Ovary (tissue), 7 donors: ENCODE measurements at regions not wholly inside any gene's neighbourhood (a gene's known extent, or its start where the extent isn't known, plus 50 kb on each side); places are given as distances from the start of the nearest gene placed in this dataset.

ENCODE experiments used
- DNase-seq, 5 donors: peaks; one replicate each; pipeline ENCODE4 v3.0.0-alpha.2; 2019 to 2020
- H3K27ac ChIP-seq, 2 donors: fragments of 200-600 bp; one replicate each; pipeline versions ENCODE4 v1.5.1 to v1.8.0; 2019 to 2022
- H3K27me3 ChIP-seq: fragments of 200-600 bp; one replicate; pipeline ENCODE4 v1.8.0; 2022
- H3K36me3 ChIP-seq: fragments of 200-600 bp; sonication (generic); one replicate; pipeline ENCODE4 v1.5.1; 2019
- H3K4me1 ChIP-seq: one replicate; pipeline ENCODE4 v1.8.1; 2013; ENCODE audit warnings: mild to moderate bottlenecking, moderate library complexity; ENCODE audit not compliant: insufficient read depth
- H3K4me3 ChIP-seq: fragments of 200-600 bp; sonication (generic); one replicate; pipeline ENCODE4 v1.5.1; 2017
- H3K9me3 ChIP-seq, 2 donors: fragments of 200-600 bp in 1 of 2; sonication (generic) in 1 of 2; one replicate each; pipeline versions ENCODE4 v1.5.1 to v1.8.1; 2013 to 2019; ENCODE audit warnings: mild to moderate bottlenecking in 1 of 2, moderate library complexity in 1 of 2
- CTCF ChIP-seq, 3 donors: fragments of 450-650 bp in 2 of 3; fragments of 200-600 bp in 1 of 3; IDR thresholded peaks; one replicate each; pipeline versions ENCODE4 v1.5.1 to v1.8.0; 2016 to 2022; ENCODE audit warnings: antibody characterized with exemption in 3 of 3, mild to moderate bottlenecking in 1 of 3
- EP300 ChIP-seq: sonication (generic); formaldehyde crosslinking; IDR thresholded peaks from one replicate; pipeline ENCODE4 v1.6.1; 2017; ENCODE audit warnings: antibody characterized with exemption
- POLR2A ChIP-seq: fragments of 450-650 bp; IDR thresholded peaks from one replicate; pipeline ENCODE4 v1.6.1; 2017; ENCODE audit warnings: antibody characterized with exemption, mild to moderate bottlenecking, moderate library complexity
- WGBS, 3 donors: extraction: QIAGEN DNeasy Blood & Tissue Kit in 1 of 3; methylation state at CpG; one replicate each; pipeline versions ENCODE4 v1.1.5 to v1.1.7; 2013 to 2017; 5-methylcytosine and 5-hydroxymethylcytosine counted together
- intact Hi-C, 4 donors: fragments of 100-400 bp; cut with DNase I; formaldehyde crosslinking; loops; one replicate each; pipeline versions ENCODE4 v1.11.0 to v1.15.1; 2022 to 2023
- donor health status: DM: no; HTN: no; CAD: no; lungs with moderate emphysema.
- donor health status: DM: no; HTN: no; CAD: no.
- donor health status: Bipolar disorder and iron deficiency.
- donor health status: DM: no; HTN: no; CAD: no.
- donor health status: DM: yes; HTN: yes; CAD: no.

GRCh38 chr2:172323256-172323655 lies 104.1 kb upstream of the ITGA6 start:
- WGBS, 3 donors: 79 to 86% (median 81%) methylated on average over 6 of the region's 6 CpGs
- Histone ChIP-seq H3K36me3 (no peaks in the 10 kb centered on the region), H3K4me3 (no peak overlapping the region), H3K27me3 (no peaks in the 10 kb centered on the region), H3K27ac (no peak overlapping the region), H3K9me3 (no peaks in the 10 kb centered on the region), H3K4me1 (no peaks in the 10 kb centered on the region)
- TF ChIP-seq EP300: no peak
- no peak for TF ChIP-seq POLR2A
- TF ChIP-seq CTCF (IDR thresholded peaks at IDR 0.05): no peak
- DNase-seq: no peak
- intact Hi-C loops: no loop called here

GRCh38 chr2:172323861-172324597 lies 103.4 kb upstream of the ITGA6 start:
- Histone ChIP-seq H3K27me3 (no peaks in the 10 kb centered on the region), H3K36me3 (no peaks in the 10 kb centered on the region), H3K4me3 (no peak overlapping the region), H3K4me1 (no peaks in the 10 kb centered on the region), H3K9me3 (no peaks in the 10 kb centered on the region), H3K27ac (no peak overlapping the region)
- TF ChIP-seq POLR2A: no peak
- no peak for DNase-seq
- 72 to 79% (median 75%) methylated on average over 10 of the region's 10 CpGs for WGBS, 3 donors
- intact Hi-C loops: no loop called here

GRCh38 chr2:172326211-172326509 lies 101.2 kb upstream of the ITGA6 start:
- intact Hi-C loops: no loop called here
- no peak overlapping the region for H3K4me3 ChIP-seq
- H3K27ac ChIP-seq: no peak overlapping the region
- TF ChIP-seq CTCF (IDR thresholded peaks at IDR 0.05) (no peak), EP300 (no peak), POLR2A (no peak)
- H3K27me3 ChIP-seq: no peaks in the 10 kb centered on the region
- H3K4me1 ChIP-seq: no peaks in the 10 kb centered on the region
- DNase-seq: no peak
- H3K36me3 ChIP-seq: no peaks in the 10 kb centered on the region
- 81 to 91% (median 88%) methylated on average over 1 of the region's 1 CpG for WGBS, 3 donors
- H3K9me3 ChIP-seq: no peaks in the 10 kb centered on the region

DNA sequence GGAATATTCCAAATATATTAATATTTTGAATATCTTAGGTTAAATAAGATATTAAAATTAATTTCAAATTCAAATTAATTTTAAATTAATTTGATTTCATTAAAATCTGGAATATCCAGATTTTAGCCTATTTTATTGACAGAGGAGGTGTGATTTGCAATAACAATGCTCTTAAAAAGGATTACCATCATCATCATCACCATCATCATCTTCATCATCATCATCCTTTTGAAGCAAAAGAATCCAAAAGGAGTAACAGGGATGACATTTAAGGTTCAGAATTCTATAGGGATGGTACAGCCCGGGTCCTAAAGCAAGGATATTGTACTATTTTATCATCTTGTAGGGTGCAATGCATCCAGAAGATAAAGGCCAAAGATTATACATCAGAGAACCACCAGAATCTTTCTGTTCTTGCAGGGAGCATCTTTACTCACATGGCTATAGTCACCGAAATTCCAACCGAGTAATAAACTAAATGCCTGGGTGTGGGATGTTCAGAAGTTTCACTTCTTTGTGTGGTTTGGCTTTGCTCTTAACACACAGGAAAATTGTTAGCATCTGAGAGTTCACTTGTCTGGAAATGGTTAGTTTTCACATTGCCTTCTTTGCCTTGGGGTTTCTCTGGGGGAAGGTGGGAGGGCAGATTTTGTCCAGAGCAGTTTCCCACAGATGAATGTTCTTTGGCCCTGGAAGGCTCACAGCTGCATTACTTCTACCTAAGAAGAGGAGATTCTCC lies 99.1 kb upstream of the ITGA6 start:
- Histone ChIP-seq H3K36me3 (no peaks in the 10 kb centered on the region), H3K27me3 (no peaks in the 10 kb centered on the region), H3K4me3 (no peak overlapping the region), H3K27ac (no peak overlapping the region), H3K4me1 (no peaks in the 10 kb centered on the region), H3K9me3 (no peaks in the 10 kb centered on the region)
- DNase-seq: no peak
- intact Hi-C loops: no loop called here
- 56 to 77% (median 76%) methylated on average over 3 of the region's 3 CpGs for WGBS, 3 donors
- TF ChIP-seq POLR2A (no peak), CTCF (IDR thresholded peaks at IDR 0.05) (no peak), EP300 (no peak)

- no peaks in the 10 kb centered on the region for H3K4me1 ChIP-seq
- TF ChIP-seq EP300 (no peak), CTCF (IDR thresholded peaks at IDR 0.05) (no peak), POLR2A (no peak)
- DNase-seq: no peak
- H3K4me3 ChIP-seq: no peak overlapping the region
- H3K27ac ChIP-seq: no peak overlapping the region
- intact Hi-C loops: no loop called here
- no peaks in the 10 kb centered on the region for H3K27me3 ChIP-seq
- no peaks in the 10 kb centered on the region for H3K9me3 ChIP-seq
- no peaks in the 10 kb centered on the region for H3K36me3 ChIP-seq
- WGBS, 3 donors: 91 to 96% (median 94%) methylated on average over 2 of the region's 2 CpGs
These were observed 98.0 kb upstream of the ITGA6 start for GRCh38 chr2:172329416-172329773.
